CD4-positive, alpha-beta T cell (primary cell): ENCODE measurements at regions not wholly inside any gene's neighbourhood (a gene's known extent, or its start where the extent isn't known, plus 50 kb on each side); places are given as distances from the start of the nearest gene placed in this dataset.

Experiments used
- ATAC-seq: fragments of 200-7000 bp; cut with Tn5 transposase; one replicate; pipeline ENCODE4 v1.10.0; 2022; ENCODE audit warnings: mild to moderate bottlenecking; ENCODE audit not compliant: poor library complexity
- CTCF ChIA-PET: fragments of 350-600 bp; sonication (Branson Sonifier 250); formaldehyde crosslinking; loops from one replicate; lab custom pipeline; 2021; ENCODE audit warnings: antibody characterized with exemption, inconsistent platforms; lab: Charles Lee
- POLR2A ChIA-PET: fragments of 350-600 bp; sonication (Branson Sonifier 250); formaldehyde crosslinking; loops from one replicate; lab custom pipeline; 2021; ENCODE audit warnings: antibody characterized with exemption, inconsistent platforms; lab: Charles Lee
- DNase-seq, 14 experiments: peaks; one replicate each; pipeline ENCODE4 v3.0.0-alpha.2; 2013 to 2020; ENCODE audit warnings: mixed read lengths in 2 of 14
- H3K27ac ChIP-seq, 2 donors: one replicate each; pipeline versions ENCODE4 v1.5.1 to v1.7.0; 2013; ENCODE audit warnings: low read length in 2 of 2, low read depth in 1 of 2, mild to moderate bottlenecking in 1 of 2
- H3K27me3 ChIP-seq, 2 experiments: 1 replicate in 1 of 2; 2 replicates in 1 of 2; pipeline versions ENCODE4 v1.6.1 to v1.7.0; 2013; ENCODE audit warnings: low read length in 2 of 2, control low read depth in 1 of 2, mild to moderate bottlenecking in 1 of 2, moderate library complexity in 1 of 2; ENCODE audit not compliant: insufficient read depth in 2 of 2, control insufficient read depth in 1 of 2
- H3K36me3 ChIP-seq: one replicate; pipeline ENCODE4 v1.6.1; 2013; ENCODE audit warnings: low read length, control low read depth; ENCODE audit not compliant: insufficient read depth
- H3K4me1 ChIP-seq: one replicate; pipeline ENCODE4 v1.6.1; 2013; ENCODE audit warnings: low read length, control low read depth; ENCODE audit not compliant: insufficient read depth
- H3K4me3 ChIP-seq: one replicate; pipeline ENCODE4 v1.5.1; 2013; ENCODE audit warnings: mild to moderate bottlenecking, low read length, moderate library complexity
- H3K9me3 ChIP-seq, 2 experiments: 1 replicate in 1 of 2; 2 replicates in 1 of 2; pipeline versions ENCODE4 v1.6.1 to v1.7.0; 2013; ENCODE audit warnings: low read length in 2 of 2, mild to moderate bottlenecking in 2 of 2, control low read depth in 1 of 2, moderate library complexity in 1 of 2; ENCODE audit not compliant: control insufficient read depth in 1 of 2, insufficient read depth in 1 of 2
- H3K27ac Mint-ChIP-seq: one replicate; pipeline ENCODE4 v1.8.0; 2020; ENCODE audit warnings: mixed read lengths
- H3K27me3 Mint-ChIP-seq: one replicate; pipeline ENCODE4 v1.8.0; 2021; ENCODE audit warnings: mixed read lengths
- H3K36me3 Mint-ChIP-seq: one replicate; pipeline ENCODE4 v1.8.0; 2021; ENCODE audit warnings: low read depth, mixed read lengths
- H3K4me1 Mint-ChIP-seq: one replicate; pipeline ENCODE4 v1.8.0; 2021; ENCODE audit warnings: low read depth, mixed read lengths
- H3K4me3 Mint-ChIP-seq: one replicate; pipeline ENCODE4 v1.8.0; 2020; ENCODE audit warnings: mild to moderate bottlenecking, mixed read lengths
- H3K9me3 Mint-ChIP-seq: one replicate; pipeline ENCODE4 v1.8.0; 2020; ENCODE audit warnings: mixed read lengths
- CTCF ChIP-seq: fragments of 200-600 bp; IDR thresholded peaks from one replicate; pipeline ENCODE4 v1.8.0; 2022; ENCODE audit warnings: antibody characterized with exemption, mild to moderate bottlenecking
- intact Hi-C, 2 experiments: fragments of 100-400 bp; cut with DNase I in 1 of 2; cut with micrococcal nuclease in 1 of 2; formaldehyde crosslinking; loops; one replicate each; pipeline versions ENCODE4 v1.15.1 to v1.9.0; 2023 to 2025; cut with DNase I, micrococcal nuclease

GRCh38 chr13:83365723-83366122, 516.6 kb downstream of the SLITRK1 start:
- no peaks in the 10 kb centered on the region for H3K36me3 Mint-ChIP-seq
- H3K4me3 ChIP-seq = no peak overlapping the region
- ChIA-PET POLR2A (no interaction called here), CTCF (no interaction called here)
- no peak overlapping the region for H3K4me3 Mint-ChIP-seq
- no peaks in the 10 kb centered on the region for H3K27me3 Mint-ChIP-seq
- H3K4me1 ChIP-seq = no peaks in the 10 kb centered on the region
- ATAC-seq = no peak
- H3K9me3 ChIP-seq = no peaks in the 10 kb centered on the region
- intact Hi-C loops = no loop called here
- no peak overlapping the region for H3K27ac ChIP-seq
- no peak for DNase-seq
- H3K9me3 Mint-ChIP-seq = peaks cover 8% of the 10 kb centered on the region
- no peaks in the 10 kb centered on the region for H3K27me3 ChIP-seq
- H3K27ac Mint-ChIP-seq = no peak overlapping the region
- no peaks in the 10 kb centered on the region for H3K36me3 ChIP-seq
- TF ChIP-seq CTCF = no peak
- no peaks in the 10 kb centered on the region for H3K4me1 Mint-ChIP-seq

- ChIA-PET CTCF (no interaction called here), POLR2A (no interaction called here)
- ATAC-seq = no peak
- no peak for TF ChIP-seq CTCF
- H3K27ac ChIP-seq = no peak overlapping the region
- intact Hi-C loops = no loop called here
- H3K9me3 Mint-ChIP-seq = peaks cover 3% of the 10 kb centered on the region
- no peak overlapping the region for H3K27ac Mint-ChIP-seq
- no peak overlapping the region for H3K4me3 ChIP-seq
- no peaks in the 10 kb centered on the region for H3K4me1 Mint-ChIP-seq
- no peak overlapping the region for H3K4me3 Mint-ChIP-seq
- H3K27me3 Mint-ChIP-seq = no peaks in the 10 kb centered on the region
- H3K4me1 ChIP-seq = no peaks in the 10 kb centered on the region
- H3K36me3 Mint-ChIP-seq = no peaks in the 10 kb centered on the region
- H3K36me3 ChIP-seq = no peaks in the 10 kb centered on the region
- H3K27me3 ChIP-seq = no peaks in the 10 kb centered on the region
- no peak for DNase-seq
- no peaks in the 10 kb centered on the region for H3K9me3 ChIP-seq
These were observed 527.2 kb downstream of the SLITRK1 start for GRCh38 chr13:83355041-83355440.

GRCh38 chr13:83352391-83352790, 529.9 kb downstream of the SLITRK1 start:
- Mint-ChIP-seq H3K27me3 (no peaks in the 10 kb centered on the region), H3K9me3 (no peaks in the 10 kb centered on the region), H3K4me1 (no peaks in the 10 kb centered on the region), H3K27ac (no peak overlapping the region), H3K36me3 (no peaks in the 10 kb centered on the region), H3K4me3 (no peak overlapping the region)
- Histone ChIP-seq H3K27me3 (no peaks in the 10 kb centered on the region), H3K27ac (no peak overlapping the region), H3K4me1 (no peaks in the 10 kb centered on the region), H3K36me3 (no peaks in the 10 kb centered on the region), H3K9me3 (no peaks in the 10 kb centered on the region), H3K4me3 (no peak overlapping the region)
- intact Hi-C loops = no loop called here
- CTCF ChIA-PET = no interaction called here
- TF ChIP-seq CTCF = no peak
- POLR2A ChIA-PET = no interaction called here
- no peak for ATAC-seq
- DNase-seq = no peak
